SK-N-SH (cell line): ENCODE measurements at regions not wholly inside any gene's neighbourhood (a gene's known extent, or its start where the extent isn't known, plus 50 kb on each side); places are given as distances from the start of the nearest gene placed in this dataset.

Experiments
- CTCF ChIA-PET: fragments of 300-600, 350-600 bp; formaldehyde crosslinking; extraction: SDS; loops from one replicate; lab custom pipeline; 2021; lab: Yijun Ruan, JAX
- POLR2A ChIA-PET: fragments of 350-600 bp; sonication (Branson Sonifier 250); formaldehyde crosslinking; extraction: SDS; loops from one replicate; lab custom pipeline; 2020; ENCODE audit warnings: antibody characterized with exemption, inconsistent platforms; lab: Yijun Ruan, JAX
- DNase-seq: peaks from one replicate; pipeline ENCODE4 v3.0.0; 2012
- H2AFZ ChIP-seq: fragments of 200-600 bp; sonication (generic); 2 replicates; pipeline ENCODE4 v1.8.1; 2016; ENCODE audit warnings: antibody characterized with exemption, mild to moderate bottlenecking, low read depth
- H3F3A ChIP-seq: fragments of 200-600 bp; sonication (generic); replicated peaks from 2 replicates; pipeline ENCODE3; 2016; ENCODE audit warnings: antibody characterized with exemption, mild to moderate bottlenecking; ENCODE audit not compliant: insufficient read depth
- H3K27ac ChIP-seq, 2 experiments: fragments of 200-500 bp in 1 of 2; fragments of 200-600 bp in 1 of 2; sonication (Bioruptor generic) in 1 of 2; sonication (generic), shearing (Covaris generic) in 1 of 2; 2 replicates each; pipeline versions ENCODE4 v1.5.1 to v1.6.1; 2014 to 2016; ENCODE audit warnings: low read depth in 2 of 2, inconsistent platforms in 1 of 2, low read length in 1 of 2, mild to moderate bottlenecking in 1 of 2, mixed read lengths in 1 of 2
- H3K27me3 ChIP-seq: fragments of 200-600 bp; sonication (generic), shearing (Covaris generic); 2 replicates; pipeline ENCODE4 v1.6.1; 2016; ENCODE audit warnings: mixed run types; ENCODE audit not compliant: insufficient read depth
- H3K36me3 ChIP-seq, 2 experiments: fragments of 200-500 bp in 1 of 2; fragments of 200-600 bp in 1 of 2; sonication (Bioruptor generic) in 1 of 2; sonication (generic) in 1 of 2; replicated peaks in 1 of 2; 2 replicates each; pipeline versions ENCODE3 to v1.5.1; 2014 to 2016; ENCODE audit warnings: low read length in 1 of 2, mild to moderate bottlenecking in 1 of 2; ENCODE audit not compliant: insufficient read depth in 2 of 2, control insufficient read depth in 1 of 2
- H3K4me1 ChIP-seq, 2 experiments: fragments of 200-500 bp in 1 of 2; fragments of 200-600 bp in 1 of 2; sonication (Bioruptor generic) in 1 of 2; sonication (generic), shearing (Covaris generic) in 1 of 2; 2 replicates each; pipeline versions ENCODE4 v1.5.1 to v1.6.1; 2014 to 2016; ENCODE audit warnings: low read depth in 1 of 2, low read length in 1 of 2, mixed run types in 1 of 2; ENCODE audit not compliant: insufficient read depth in 2 of 2, control insufficient read depth in 1 of 2
- H3K4me2 ChIP-seq: fragments of 200-600 bp; sonication (generic), shearing (Covaris generic); 2 replicates; pipeline ENCODE4 v1.6.1; 2017; ENCODE audit warnings: mixed run types
- H3K4me3 ChIP-seq, 2 experiments: fragments of 200-500 bp in 1 of 2; fragments of 200-600 bp in 1 of 2; sonication (Bioruptor generic) in 1 of 2; sonication (generic), shearing (Covaris generic) in 1 of 2; 2 replicates each; pipeline versions ENCODE4 v1.5.1 to v1.8.1; 2014 to 2016; ENCODE audit warnings: low read depth in 2 of 2, inconsistent platforms in 1 of 2, low read length in 1 of 2, mild to moderate bottlenecking in 1 of 2, mixed read lengths in 1 of 2, moderate library complexity in 1 of 2
- H3K79me2 ChIP-seq: fragments of 200-600 bp; sonication (generic); 2 replicates; pipeline ENCODE4 v1.8.1; 2017; ENCODE audit warnings: mild to moderate bottlenecking; ENCODE audit not compliant: insufficient read depth
- H3K9ac ChIP-seq: fragments of 200-600 bp; sonication (generic); 2 replicates; pipeline ENCODE4 v1.6.1; 2017; ENCODE audit warnings: mixed run types
- H3K9me2 ChIP-seq: fragments of 200-600 bp; sonication (generic); 2 replicates; pipeline ENCODE4 v1.6.1; 2017; ENCODE audit warnings: mixed run types
- H3K9me3 ChIP-seq: fragments of 200-600 bp; sonication (generic); 2 replicates; pipeline ENCODE4 v1.6.1; 2017; ENCODE audit warnings: mixed run types, mild to moderate bottlenecking, moderate library complexity
- H4K20me1 ChIP-seq: fragments of 200-600 bp; sonication (generic); 2 replicates; pipeline ENCODE4 v1.6.1; 2017; ENCODE audit warnings: mild to moderate bottlenecking, mixed run types; ENCODE audit not compliant: insufficient read depth
- ELF1 ChIP-seq: IDR thresholded peaks from 2 replicates; pipeline ENCODE4 v1.4.0; 2012
- EP300 ChIP-seq, 2 experiments: IDR thresholded peaks; 2 replicates each; pipeline versions ENCODE4 v1.4.0 to v1.6.1; 2012; ENCODE audit warnings: borderline replicate concordance in 1 of 2, low read depth in 1 of 2, low read length in 1 of 2
- GABPA ChIP-seq: IDR thresholded peaks from 2 replicates; pipeline ENCODE4 v1.4.0; 2012; ENCODE audit warnings: low read depth, mild to moderate bottlenecking
- NFIC ChIP-seq: IDR thresholded peaks from 2 replicates; pipeline ENCODE4 v1.4.0; 2012; ENCODE audit warnings: borderline replicate concordance
- RAD21 ChIP-seq: IDR thresholded peaks from 2 replicates; pipeline ENCODE4 v1.6.1; 2012; ENCODE audit warnings: mild to moderate bottlenecking, low read length
- RFX5 ChIP-seq: IDR thresholded peaks from 2 replicates; pipeline ENCODE4 v1.6.1; 2012; ENCODE audit warnings: mild to moderate bottlenecking, improper control_type of control experiment, low read length
- RXRA ChIP-seq: IDR thresholded peaks from 2 replicates; pipeline ENCODE4 v1.4.0; 2012; ENCODE audit warnings: low read depth, mild to moderate bottlenecking, borderline replicate concordance
- SMC3 ChIP-seq: IDR thresholded peaks from 2 replicates; pipeline ENCODE4 v1.6.1; 2012; ENCODE audit warnings: low read depth, low read length, improper control_type of control experiment
- TCF12 ChIP-seq: IDR thresholded peaks from 2 replicates; pipeline ENCODE4 v1.4.0; 2012
- WGBS: methylation state at CpG from one replicate; pipeline ENCODE4 v1.1.6; 2017; ENCODE audit warnings: low lambda C conversion rate; 5-methylcytosine and 5-hydroxymethylcytosine counted together
- TF ChIP-seq, protein P1 (sequence below): IDR thresholded peaks from 2 replicates; pipeline ENCODE4; 2012
- TF ChIP-seq, protein P2 (sequence below): fragments of 150-350 bp; IDR thresholded peaks from 2 replicates; pipeline ENCODE4 v1.6.1; 2016; ENCODE audit warnings: mild to moderate bottlenecking, low read depth, low read length
- TF ChIP-seq, protein P3 (sequence below): fragments of 200-600 bp; sonication (generic); IDR thresholded peaks from 2 replicates; pipeline ENCODE4 v1.6.1; 2017; ENCODE audit warnings: antibody characterized with exemption, mild to moderate bottlenecking, moderate library complexity
- TF ChIP-seq, protein P4 (sequence below): IDR thresholded peaks from 2 replicates; pipeline ENCODE4 v1.6.1; 2012; ENCODE audit warnings: mild to moderate bottlenecking, low read depth, low read length, moderate library complexity

DNA sequence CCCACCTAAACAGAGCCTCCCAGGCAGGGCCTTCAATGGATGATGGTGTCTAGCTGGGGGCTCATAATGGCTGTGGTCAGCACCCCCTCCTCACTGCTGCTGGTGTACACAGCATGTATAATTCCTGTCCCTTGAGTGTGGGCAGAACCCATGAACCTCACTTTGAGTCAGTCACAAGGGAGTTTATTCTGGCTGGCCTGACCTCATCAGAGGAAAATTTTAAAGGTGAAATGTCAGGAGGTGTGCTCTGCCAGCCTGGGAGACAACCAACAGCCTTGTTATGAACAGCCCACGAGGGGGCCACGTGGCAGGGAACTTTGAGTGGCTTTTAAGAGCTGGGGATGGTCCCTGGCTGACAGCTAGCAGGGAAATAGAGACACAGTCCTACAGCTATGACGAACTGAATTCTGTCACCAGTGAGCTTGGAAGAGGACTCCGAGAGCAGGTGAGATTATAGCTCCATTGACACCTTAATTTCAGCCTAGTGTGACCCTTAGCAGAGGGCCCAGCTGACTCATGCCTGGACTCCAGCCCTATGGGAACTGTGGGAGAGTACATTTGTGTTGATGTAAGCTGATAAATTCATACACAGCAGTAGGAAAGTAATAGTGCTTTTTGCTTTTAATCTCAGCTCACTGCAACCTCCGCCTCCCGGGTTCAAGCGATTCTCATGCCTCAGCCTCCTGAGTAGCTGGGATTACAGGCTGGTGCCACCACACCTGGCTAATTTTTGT is 73.5 kb upstream of the RUNX3 start:
- H3K4me1 ChIP-seq: peaks cover 0 to 6% of the 10 kb centered on the region in 2 experiments; a peak in 1 of 4 replicates
- no peak overlapping the region for H3K9ac ChIP-seq
- no peak overlapping the region for H2AFZ ChIP-seq
- WGBS: 49% methylated on average over 7 of the region's 7 CpGs
- H3K4me3 ChIP-seq: no peak overlapping the region
- CTCF ChIA-PET: no interaction called here
- no peaks in the 10 kb centered on the region for H3K79me2 ChIP-seq
- DNase-seq: no peak
- no peak overlapping the region for H3K27ac ChIP-seq
- H3K36me3 ChIP-seq: no peaks in the 10 kb centered on the region
- POLR2A ChIA-PET: no interaction called here
- H3K9me3 ChIP-seq: no peaks in the 10 kb centered on the region
- no peak overlapping the region for H3K4me2 ChIP-seq
- H4K20me1 ChIP-seq: no peaks in the 10 kb centered on the region
- TF ChIP-seq, protein P1, sequence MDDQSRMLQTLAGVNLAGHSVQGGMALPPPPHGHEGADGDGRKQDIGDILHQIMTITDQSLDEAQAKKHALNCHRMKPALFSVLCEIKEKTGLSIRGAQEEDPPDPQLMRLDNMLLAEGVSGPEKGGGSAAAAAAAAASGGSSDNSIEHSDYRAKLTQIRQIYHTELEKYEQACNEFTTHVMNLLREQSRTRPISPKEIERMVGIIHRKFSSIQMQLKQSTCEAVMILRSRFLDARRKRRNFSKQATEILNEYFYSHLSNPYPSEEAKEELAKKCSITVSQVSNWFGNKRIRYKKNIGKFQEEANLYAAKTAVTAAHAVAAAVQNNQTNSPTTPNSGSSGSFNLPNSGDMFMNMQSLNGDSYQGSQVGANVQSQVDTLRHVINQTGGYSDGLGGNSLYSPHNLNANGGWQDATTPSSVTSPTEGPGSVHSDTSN: no peak
- no peak for TF ChIP-seq TCF12
- no peak for TF ChIP-seq RXRA
- no peak for TF ChIP-seq SMC3
- TF ChIP-seq EP300 (IDR thresholded peaks at IDR 0.05; ENCODE audit: borderline replicate concordance in 1 of 2, low read depth in 1 of 2, low read length in 1 of 2): no peak
- TF ChIP-seq RAD21: no peak
- TF ChIP-seq, protein P2, sequence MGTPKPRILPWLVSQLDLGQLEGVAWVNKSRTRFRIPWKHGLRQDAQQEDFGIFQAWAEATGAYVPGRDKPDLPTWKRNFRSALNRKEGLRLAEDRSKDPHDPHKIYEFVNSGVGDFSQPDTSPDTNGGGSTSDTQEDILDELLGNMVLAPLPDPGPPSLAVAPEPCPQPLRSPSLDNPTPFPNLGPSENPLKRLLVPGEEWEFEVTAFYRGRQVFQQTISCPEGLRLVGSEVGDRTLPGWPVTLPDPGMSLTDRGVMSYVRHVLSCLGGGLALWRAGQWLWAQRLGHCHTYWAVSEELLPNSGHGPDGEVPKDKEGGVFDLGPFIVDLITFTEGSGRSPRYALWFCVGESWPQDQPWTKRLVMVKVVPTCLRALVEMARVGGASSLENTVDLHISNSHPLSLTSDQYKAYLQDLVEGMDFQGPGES: no peak
- no peak for TF ChIP-seq GABPA
- no peak for TF ChIP-seq ELF1
- TF ChIP-seq NFIC: no peak
- TF ChIP-seq, protein P3, sequence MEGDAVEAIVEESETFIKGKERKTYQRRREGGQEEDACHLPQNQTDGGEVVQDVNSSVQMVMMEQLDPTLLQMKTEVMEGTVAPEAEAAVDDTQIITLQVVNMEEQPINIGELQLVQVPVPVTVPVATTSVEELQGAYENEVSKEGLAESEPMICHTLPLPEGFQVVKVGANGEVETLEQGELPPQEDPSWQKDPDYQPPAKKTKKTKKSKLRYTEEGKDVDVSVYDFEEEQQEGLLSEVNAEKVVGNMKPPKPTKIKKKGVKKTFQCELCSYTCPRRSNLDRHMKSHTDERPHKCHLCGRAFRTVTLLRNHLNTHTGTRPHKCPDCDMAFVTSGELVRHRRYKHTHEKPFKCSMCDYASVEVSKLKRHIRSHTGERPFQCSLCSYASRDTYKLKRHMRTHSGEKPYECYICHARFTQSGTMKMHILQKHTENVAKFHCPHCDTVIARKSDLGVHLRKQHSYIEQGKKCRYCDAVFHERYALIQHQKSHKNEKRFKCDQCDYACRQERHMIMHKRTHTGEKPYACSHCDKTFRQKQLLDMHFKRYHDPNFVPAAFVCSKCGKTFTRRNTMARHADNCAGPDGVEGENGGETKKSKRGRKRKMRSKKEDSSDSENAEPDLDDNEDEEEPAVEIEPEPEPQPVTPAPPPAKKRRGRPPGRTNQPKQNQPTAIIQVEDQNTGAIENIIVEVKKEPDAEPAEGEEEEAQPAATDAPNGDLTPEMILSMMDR: no peak
- TF ChIP-seq, protein P4, sequence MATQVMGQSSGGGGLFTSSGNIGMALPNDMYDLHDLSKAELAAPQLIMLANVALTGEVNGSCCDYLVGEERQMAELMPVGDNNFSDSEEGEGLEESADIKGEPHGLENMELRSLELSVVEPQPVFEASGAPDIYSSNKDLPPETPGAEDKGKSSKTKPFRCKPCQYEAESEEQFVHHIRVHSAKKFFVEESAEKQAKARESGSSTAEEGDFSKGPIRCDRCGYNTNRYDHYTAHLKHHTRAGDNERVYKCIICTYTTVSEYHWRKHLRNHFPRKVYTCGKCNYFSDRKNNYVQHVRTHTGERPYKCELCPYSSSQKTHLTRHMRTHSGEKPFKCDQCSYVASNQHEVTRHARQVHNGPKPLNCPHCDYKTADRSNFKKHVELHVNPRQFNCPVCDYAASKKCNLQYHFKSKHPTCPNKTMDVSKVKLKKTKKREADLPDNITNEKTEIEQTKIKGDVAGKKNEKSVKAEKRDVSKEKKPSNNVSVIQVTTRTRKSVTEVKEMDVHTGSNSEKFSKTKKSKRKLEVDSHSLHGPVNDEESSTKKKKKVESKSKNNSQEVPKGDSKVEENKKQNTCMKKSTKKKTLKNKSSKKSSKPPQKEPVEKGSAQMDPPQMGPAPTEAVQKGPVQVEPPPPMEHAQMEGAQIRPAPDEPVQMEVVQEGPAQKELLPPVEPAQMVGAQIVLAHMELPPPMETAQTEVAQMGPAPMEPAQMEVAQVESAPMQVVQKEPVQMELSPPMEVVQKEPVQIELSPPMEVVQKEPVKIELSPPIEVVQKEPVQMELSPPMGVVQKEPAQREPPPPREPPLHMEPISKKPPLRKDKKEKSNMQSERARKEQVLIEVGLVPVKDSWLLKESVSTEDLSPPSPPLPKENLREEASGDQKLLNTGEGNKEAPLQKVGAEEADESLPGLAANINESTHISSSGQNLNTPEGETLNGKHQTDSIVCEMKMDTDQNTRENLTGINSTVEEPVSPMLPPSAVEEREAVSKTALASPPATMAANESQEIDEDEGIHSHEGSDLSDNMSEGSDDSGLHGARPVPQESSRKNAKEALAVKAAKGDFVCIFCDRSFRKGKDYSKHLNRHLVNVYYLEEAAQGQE: no peak
- no peak for TF ChIP-seq RFX5
- H3K9me2 ChIP-seq: no peaks in the 10 kb centered on the region
- H3K27me3 ChIP-seq: peaks cover 13% of the 10 kb centered on the region
- H3F3A ChIP-seq: no peaks in the 10 kb centered on the region
